KMS-11 (cell line): ENCODE measurements at regions not wholly inside any gene's neighbourhood (a gene's known extent, or its start where the extent isn't known, plus 50 kb on each side); places are given as distances from the start of the nearest gene placed in this dataset.

ENCODE experiments used
- H2AFZ ChIP-seq: fragments of 200-600 bp; sonication (generic); 2 replicates; pipeline ENCODE4 v1.6.1; 2016; ENCODE audit warnings: antibody characterized with exemption, mixed run types, low read depth
- H3K27ac ChIP-seq: fragments of 200-600 bp; sonication (generic); 2 replicates; pipeline ENCODE4 v1.6.1; 2016; ENCODE audit warnings: mild to moderate bottlenecking, mixed run types
- H3K27me3 ChIP-seq: fragments of 200-600 bp; sonication (generic); 2 replicates; pipeline ENCODE4 v1.6.1; 2017; ENCODE audit warnings: mild to moderate bottlenecking, low read depth, mixed run types, moderate library complexity; ENCODE audit not compliant: insufficient read depth
- H3K36me3 ChIP-seq: fragments of 200-600 bp; sonication (generic); 2 replicates; pipeline ENCODE4 v1.6.1; 2017; ENCODE audit warnings: mild to moderate bottlenecking, mixed run types; ENCODE audit not compliant: insufficient read depth
- H3K4me1 ChIP-seq: fragments of 200-600 bp; sonication (generic); 2 replicates; pipeline ENCODE4 v1.6.1; 2016; ENCODE audit warnings: mild to moderate bottlenecking, low read depth, mixed run types; ENCODE audit not compliant: poor library complexity, severe bottlenecking
- H3K4me2 ChIP-seq: fragments of 200-600 bp; sonication (generic); 2 replicates; pipeline ENCODE4 v1.7.0; 2016; ENCODE audit warnings: mild to moderate bottlenecking, mixed run types
- H3K4me3 ChIP-seq: fragments of 200-600 bp; sonication (generic); IDR thresholded peaks from 2 replicates; pipeline ENCODE4 v1.6.1; 2017; ENCODE audit warnings: low read depth, low read length, mixed read lengths; ENCODE audit not compliant: insufficient read depth
- H3K79me2 ChIP-seq: fragments of 200-600 bp; sonication (generic); 2 replicates; pipeline ENCODE4 v1.6.1; 2016; ENCODE audit warnings: low read depth, mixed run types; ENCODE audit not compliant: insufficient read depth
- H3K9ac ChIP-seq: fragments of 200-600 bp; sonication (generic); 2 replicates; pipeline ENCODE4 v1.6.1; 2016; ENCODE audit warnings: mild to moderate bottlenecking, mixed run types
- H4K20me1 ChIP-seq: fragments of 200-600 bp; sonication (generic); 2 replicates; pipeline ENCODE4 v1.6.1; 2016; ENCODE audit warnings: mild to moderate bottlenecking, mixed run types; ENCODE audit not compliant: insufficient read depth
- CTCF ChIP-seq: fragments of 200-600 bp; sonication (generic); conservative IDR thresholded peaks from 2 replicates; pipeline ENCODE4 v1.6.1; 2017; ENCODE audit warnings: low read depth, mild to moderate bottlenecking, antibody characterized with exemption, low read length, moderate library complexity, mixed read lengths

GRCh38 chr3:105938101-105938500, 69.3 kb upstream of the CBLB start:
- H2AFZ ChIP-seq, result no peak overlapping the region
- H3K4me1 ChIP-seq, result no peaks in the 10 kb centered on the region
- no peak overlapping the region for H3K4me3 ChIP-seq
- TF ChIP-seq CTCF, result no peak
- H4K20me1 ChIP-seq, result no peaks in the 10 kb centered on the region
- no peak overlapping the region for H3K4me2 ChIP-seq
- H3K36me3 ChIP-seq, result no peaks in the 10 kb centered on the region
- no peaks in the 10 kb centered on the region for H3K27me3 ChIP-seq
- no peak overlapping the region for H3K9ac ChIP-seq
- no peak overlapping the region for H3K27ac ChIP-seq
- no peaks in the 10 kb centered on the region for H3K79me2 ChIP-seq

GRCh38 chr3:105938806-105939205, 70.0 kb upstream of the CBLB start:
- Histone ChIP-seq H3K27me3 (no peaks in the 10 kb centered on the region), H3K9ac (no peak overlapping the region), H2AFZ (no peak overlapping the region), H3K79me2 (no peaks in the 10 kb centered on the region), H3K4me1 (no peaks in the 10 kb centered on the region), H3K4me2 (no peak overlapping the region), H4K20me1 (no peaks in the 10 kb centered on the region), H3K36me3 (no peaks in the 10 kb centered on the region), H3K4me3 (no peak overlapping the region), H3K27ac (no peak overlapping the region)
- TF ChIP-seq CTCF, result no peak

- H3K36me3 ChIP-seq, result no peaks in the 10 kb centered on the region
- H3K27ac ChIP-seq, result no peak overlapping the region
- no peaks in the 10 kb centered on the region for H4K20me1 ChIP-seq
- no peaks in the 10 kb centered on the region for H3K4me1 ChIP-seq
- TF ChIP-seq CTCF, result no peak
- no peak overlapping the region for H2AFZ ChIP-seq
- H3K4me3 ChIP-seq, result no peak overlapping the region
- H3K9ac ChIP-seq, result no peak overlapping the region
- no peaks in the 10 kb centered on the region for H3K79me2 ChIP-seq
- H3K4me2 ChIP-seq, result no peak overlapping the region
- no peaks in the 10 kb centered on the region for H3K27me3 ChIP-seq
These were observed 75.5 kb upstream of the CBLB start for GRCh38 chr3:105944276-105944675.

GRCh38 chr3:105944721-105945120, 75.9 kb upstream of the CBLB start:
- Histone ChIP-seq H3K4me1 (no peaks in the 10 kb centered on the region), H3K27ac (no peak overlapping the region), H3K4me3 (no peak overlapping the region), H4K20me1 (no peaks in the 10 kb centered on the region), H3K27me3 (no peaks in the 10 kb centered on the region), H3K9ac (no peak overlapping the region), H2AFZ (no peak overlapping the region), H3K4me2 (no peak overlapping the region), H3K36me3 (no peaks in the 10 kb centered on the region), H3K79me2 (no peaks in the 10 kb centered on the region)
- TF ChIP-seq CTCF, result no peak

GRCh38 chr3:105948101-105948500, 79.3 kb upstream of the CBLB start:
- no peak overlapping the region for H2AFZ ChIP-seq
- no peak for TF ChIP-seq CTCF

More at GRCh38 chr3:105948101-105948500, 79.3 kb upstream of the CBLB start:
- Histone ChIP-seq H3K27ac (no peak overlapping the region), H3K36me3 (no peaks in the 10 kb centered on the region), H3K4me3 (no peak overlapping the region), H3K9ac (no peak overlapping the region), H3K4me1 (no peaks in the 10 kb centered on the region), H3K79me2 (no peaks in the 10 kb centered on the region), H4K20me1 (no peaks in the 10 kb centered on the region), H3K4me2 (no peak overlapping the region), H3K27me3 (no peaks in the 10 kb centered on the region)
